IPS-20b (cell line): ENCODE measurements at regions not wholly inside any gene's neighbourhood (a gene's known extent, or its start where the extent isn't known, plus 50 kb on each side); places are given as distances from the start of the nearest gene placed in this dataset.

Experiments used
- H3K27ac ChIP-seq: one replicate; pipeline ENCODE4 v1.5.1; 2013; ENCODE audit warnings: low read length
- H3K27me3 ChIP-seq: 2 replicates; pipeline ENCODE4 v1.6.1; 2013; ENCODE audit warnings: mild to moderate bottlenecking, low read length, inconsistent platforms; ENCODE audit not compliant: insufficient read depth
- H3K36me3 ChIP-seq: 2 replicates; pipeline ENCODE4 v1.6.1; 2013; ENCODE audit warnings: low read depth, mild to moderate bottlenecking, inconsistent platforms, low read length, moderate library complexity; ENCODE audit not compliant: insufficient read depth
- H3K4me1 ChIP-seq: 2 replicates; pipeline ENCODE4 v1.6.1; 2013; ENCODE audit warnings: mild to moderate bottlenecking, control low read depth, inconsistent platforms, low read length, moderate library complexity; ENCODE audit not compliant: insufficient read depth
- H3K4me3 ChIP-seq: 2 replicates; pipeline ENCODE4 v1.5.1; 2013; ENCODE audit warnings: mild to moderate bottlenecking, low read length, inconsistent platforms
- H3K9ac ChIP-seq: 2 replicates; pipeline ENCODE4 v1.6.1; 2013; ENCODE audit warnings: low read depth, mild to moderate bottlenecking, inconsistent platforms, low read length, moderate library complexity
- H3K9me3 ChIP-seq: 2 replicates; pipeline ENCODE4 v1.6.1; 2013; ENCODE audit warnings: mild to moderate bottlenecking, low read depth, low read length, inconsistent platforms; ENCODE audit not compliant: insufficient read depth

GRCh38 chr3:1908651-1909445 lies 189.8 kb upstream of the CNTN4 start:
- Histone ChIP-seq H3K9ac (no peak overlapping the region), H3K27me3 (no peaks in the 10 kb centered on the region; the same call in 1 of the 2 replicates), H3K36me3 (no peaks in the 10 kb centered on the region), H3K4me1 (no peaks in the 10 kb centered on the region), H3K4me3 (no peak overlapping the region), H3K27ac (no peak overlapping the region), H3K9me3 (no peaks in the 10 kb centered on the region)

DNA sequence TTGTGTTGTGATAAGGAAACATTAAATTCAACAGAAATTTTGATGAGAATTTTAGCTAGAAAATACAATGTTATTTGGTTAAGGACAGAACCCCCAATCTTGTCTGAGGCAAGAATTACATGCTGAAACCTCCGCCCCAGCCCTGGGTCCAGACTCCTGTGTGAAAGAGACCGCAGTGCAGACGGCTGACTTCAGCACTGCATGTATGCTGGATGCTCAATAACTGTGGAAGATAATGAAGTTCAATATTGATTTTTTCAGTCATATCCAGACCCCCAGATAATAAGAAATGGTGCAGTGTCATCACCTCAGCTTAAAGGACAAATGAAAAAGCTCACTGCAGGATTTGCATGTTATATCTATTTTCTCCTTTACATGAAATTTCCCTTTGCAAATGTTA lies 188.3 kb upstream of the CNTN4 start:
- H3K27me3 ChIP-seq = no peaks in the 10 kb centered on the region; the same call in 1 of the 2 replicates
- no peak overlapping the region for H3K9ac ChIP-seq
- H3K9me3 ChIP-seq = no peaks in the 10 kb centered on the region
- no peak overlapping the region for H3K4me3 ChIP-seq
- no peaks in the 10 kb centered on the region for H3K36me3 ChIP-seq
- no peak overlapping the region for H3K27ac ChIP-seq
- H3K4me1 ChIP-seq = no peaks in the 10 kb centered on the region

DNA sequence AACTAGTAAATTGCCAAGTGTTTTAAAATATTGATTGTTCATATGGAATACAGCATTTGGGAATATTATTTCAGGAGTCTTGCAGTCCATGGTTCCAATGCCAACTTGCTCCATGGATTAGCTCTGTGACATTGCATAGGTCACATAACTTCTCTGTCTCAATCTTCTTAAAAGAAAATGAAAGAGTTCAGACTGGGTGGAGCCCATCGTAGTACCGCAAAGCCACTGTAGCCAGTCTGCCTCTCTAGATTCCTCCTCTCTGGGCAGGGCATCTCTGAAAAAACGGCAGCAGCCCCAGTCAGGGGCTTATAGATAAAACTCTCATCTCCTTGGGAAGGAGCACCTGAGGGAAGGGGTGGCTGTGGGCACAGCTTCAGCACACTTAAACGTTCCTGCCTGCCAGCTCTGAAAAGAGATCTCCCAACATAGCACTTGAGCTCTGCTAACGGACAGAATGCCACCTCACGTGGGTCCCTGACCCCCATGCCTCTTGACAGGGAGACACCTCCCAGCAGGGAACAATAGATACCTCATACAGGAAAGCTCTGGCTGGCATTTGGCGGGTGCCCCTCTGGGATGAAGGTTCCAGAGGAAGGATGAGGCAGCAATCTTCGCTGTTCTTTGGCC lies 168.8 kb upstream of the CNTN4 start:
- Histone ChIP-seq H3K9ac (no peak overlapping the region), H3K4me1 (no peaks in the 10 kb centered on the region), H3K27me3 (no peaks in the 10 kb centered on the region), H3K4me3 (no peak overlapping the region), H3K36me3 (no peaks in the 10 kb centered on the region), H3K27ac (no peak overlapping the region), H3K9me3 (no peaks in the 10 kb centered on the region)

- Histone ChIP-seq H3K9me3 (no peaks in the 10 kb centered on the region), H3K9ac (no peak overlapping the region), H3K36me3 (no peaks in the 10 kb centered on the region), H3K4me3 (no peak overlapping the region), H3K4me1 (no peaks in the 10 kb centered on the region), H3K27me3 (no peaks in the 10 kb centered on the region), H3K27ac (no peak overlapping the region)
Measured at GRCh38 chr3:1938975-1939374, 159.7 kb upstream of the CNTN4 start.

GRCh38 chr3:1942781-1943180 lies 155.9 kb upstream of the CNTN4 start:
- Histone ChIP-seq H3K36me3 (no peaks in the 10 kb centered on the region), H3K27me3 (no peaks in the 10 kb centered on the region), H3K9ac (no peak overlapping the region), H3K4me3 (no peak overlapping the region), H3K9me3 (no peaks in the 10 kb centered on the region), H3K27ac (no peak overlapping the region), H3K4me1 (no peaks in the 10 kb centered on the region)

DNA sequence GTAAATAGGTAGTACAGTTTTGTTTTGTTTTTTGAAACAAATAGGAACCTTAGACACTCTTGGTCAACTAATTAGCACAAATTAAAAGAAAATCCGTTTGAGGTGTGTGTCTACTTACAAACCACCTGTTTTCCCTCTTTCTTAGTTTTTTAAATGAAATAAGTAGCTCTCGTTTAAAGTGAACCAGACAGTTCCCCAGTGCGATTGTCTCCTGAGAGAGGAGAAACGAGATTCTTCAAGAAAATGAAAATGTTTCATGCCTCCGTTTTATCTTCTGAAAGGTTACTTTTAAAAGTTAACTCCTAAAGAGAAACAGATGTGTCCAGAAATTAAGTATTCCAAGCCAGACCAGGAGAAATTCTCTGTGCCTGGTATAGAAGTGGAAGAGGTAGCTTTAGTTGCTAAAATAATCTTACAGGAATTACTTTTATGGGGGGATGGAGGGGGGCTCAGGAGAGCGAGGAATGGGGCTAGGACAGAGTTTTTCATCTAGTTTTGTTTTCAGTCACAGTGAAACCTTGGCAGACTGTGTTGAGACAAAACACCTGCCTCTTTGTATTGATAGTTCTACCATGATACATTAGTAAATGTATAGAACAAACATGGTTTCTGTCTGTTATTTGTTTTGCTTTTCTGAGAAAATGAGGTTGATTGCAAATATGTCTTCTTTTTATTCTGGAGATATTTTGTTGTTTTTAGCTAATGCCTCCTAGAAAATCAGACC lies 155.1 kb upstream of the CNTN4 start:
- Histone ChIP-seq H3K4me1 (no peaks in the 10 kb centered on the region), H3K9ac (no peak overlapping the region), H3K9me3 (no peaks in the 10 kb centered on the region), H3K27me3 (no peaks in the 10 kb centered on the region), H3K36me3 (no peaks in the 10 kb centered on the region), H3K27ac (no peak overlapping the region), H3K4me3 (no peak overlapping the region)

DNA sequence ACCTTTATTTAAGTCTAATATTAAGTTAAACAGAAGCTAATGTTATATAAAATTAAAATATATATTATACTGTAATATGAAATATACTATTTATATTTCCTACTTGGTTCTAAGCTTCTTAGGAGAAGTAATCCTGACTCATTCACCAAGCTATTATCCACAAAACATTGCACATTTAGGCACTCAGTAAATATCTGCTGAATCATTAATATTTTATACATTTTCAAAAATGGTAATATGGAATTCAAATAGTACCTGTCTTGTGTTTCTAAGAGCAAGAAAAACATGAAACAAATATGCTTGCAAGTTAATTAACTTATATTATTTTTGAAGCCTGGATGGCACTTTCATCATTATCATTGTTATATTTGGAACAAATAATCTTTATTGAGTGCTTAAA lies 153.0 kb upstream of the CNTN4 start:
- no peaks in the 10 kb centered on the region for H3K27me3 ChIP-seq
- no peaks in the 10 kb centered on the region for H3K4me1 ChIP-seq
- H3K36me3 ChIP-seq = no peaks in the 10 kb centered on the region
- no peak overlapping the region for H3K9ac ChIP-seq
- H3K9me3 ChIP-seq = no peaks in the 10 kb centered on the region
- H3K27ac ChIP-seq = no peak overlapping the region
- no peak overlapping the region for H3K4me3 ChIP-seq

DNA sequence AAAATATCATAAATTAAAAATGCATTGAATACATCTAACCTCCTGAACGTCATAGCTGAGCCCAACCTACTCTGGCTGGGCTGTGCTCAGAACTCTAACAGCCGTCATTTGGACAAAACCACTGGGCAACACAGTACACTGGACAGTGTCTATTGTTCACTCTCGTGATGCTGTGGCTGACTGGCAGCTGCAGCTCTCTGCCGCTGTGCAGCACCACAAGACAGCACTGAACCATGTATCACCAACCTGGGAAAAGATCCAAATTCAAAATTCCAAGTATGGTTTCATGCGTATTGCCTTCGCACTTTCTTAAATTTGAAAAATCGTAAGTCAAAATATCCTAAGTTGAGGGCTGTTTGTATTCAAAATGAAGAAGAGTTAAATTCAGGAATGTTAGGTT lies 145.1 kb upstream of the CNTN4 start:
- Histone ChIP-seq H3K27me3 (no peaks in the 10 kb centered on the region), H3K9ac (no peak overlapping the region), H3K4me1 (no peaks in the 10 kb centered on the region), H3K36me3 (no peaks in the 10 kb centered on the region), H3K27ac (no peak overlapping the region), H3K9me3 (no peaks in the 10 kb centered on the region), H3K4me3 (no peak overlapping the region)

DNA sequence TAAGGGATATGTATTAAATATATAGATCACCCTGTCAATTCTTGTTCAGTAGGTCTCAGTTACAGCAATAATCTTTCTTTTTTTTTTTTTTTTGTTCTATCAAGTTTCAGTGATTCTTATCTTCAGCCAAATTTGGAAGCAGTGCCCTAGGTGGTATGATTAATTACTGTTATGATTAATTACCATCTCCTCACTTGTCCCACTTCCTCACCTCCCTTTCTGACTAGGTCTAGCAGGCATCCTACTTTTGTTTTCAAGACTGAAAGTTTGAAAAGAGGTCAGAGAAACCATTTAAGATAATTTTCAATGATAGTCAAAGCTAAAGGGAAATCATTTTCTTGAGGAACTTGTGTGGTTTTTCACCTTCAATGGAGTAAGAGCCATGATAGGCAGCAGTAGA lies 144.0 kb upstream of the CNTN4 start:
- H3K4me1 ChIP-seq = no peaks in the 10 kb centered on the region
- no peaks in the 10 kb centered on the region for H3K9me3 ChIP-seq
- no peak overlapping the region for H3K4me3 ChIP-seq
- H3K27ac ChIP-seq = no peak overlapping the region
- H3K9ac ChIP-seq = no peak overlapping the region
- H3K36me3 ChIP-seq = no peaks in the 10 kb centered on the region
- H3K27me3 ChIP-seq = no peaks in the 10 kb centered on the region

GRCh38 chr3:1955170-1955569 lies 143.5 kb upstream of the CNTN4 start:
- H3K9me3 ChIP-seq = no peaks in the 10 kb centered on the region
- no peak overlapping the region for H3K9ac ChIP-seq
- no peak overlapping the region for H3K4me3 ChIP-seq
- H3K4me1 ChIP-seq = no peaks in the 10 kb centered on the region
- H3K27ac ChIP-seq = no peak overlapping the region
- no peaks in the 10 kb centered on the region for H3K36me3 ChIP-seq
- no peaks in the 10 kb centered on the region for H3K27me3 ChIP-seq

GRCh38 chr3:1955750-1956149 lies 142.9 kb upstream of the CNTN4 start:
- Histone ChIP-seq H3K36me3 (no peaks in the 10 kb centered on the region), H3K9me3 (no peaks in the 10 kb centered on the region), H3K27me3 (no peaks in the 10 kb centered on the region), H3K27ac (no peak overlapping the region), H3K9ac (no peak overlapping the region), H3K4me3 (no peak overlapping the region), H3K4me1 (0 out of 2 replicates have a peak, but pooled peaks cover 3% of the 10 kb centered on the region)

GRCh38 chr3:1960506-1960905 lies 138.2 kb upstream of the CNTN4 start:
- Histone ChIP-seq H3K27me3 (no peaks in the 10 kb centered on the region), H3K27ac (no peak overlapping the region), H3K9ac (no peak overlapping the region), H3K4me1 (peaks cover 7% of the 10 kb centered on the region; the same call in 1 of the 2 replicates), H3K9me3 (no peaks in the 10 kb centered on the region), H3K4me3 (no peak overlapping the region), H3K36me3 (no peaks in the 10 kb centered on the region)
